ENCODE measurements at regions not wholly inside any gene's neighbourhood (a gene's known extent, or its start where the extent isn't known, plus 50 kb on each side); places are given as distances from the start of the nearest gene placed in this dataset.

GRCh38 chr10:38228394-38228793 is 134.3 kb downstream of the ZNF37A start:
- TF ChIP-seq ZNF274 (IDR thresholded peaks at IDR 0.05; ENCODE audit: low read depth, low read length) (no peak), YY1 (IDR thresholded peaks at IDR 0.05; ENCODE audit: insufficient read depth, insufficient read length) (no peak)
